Stimulated activated CD8-positive, alpha-beta memory T cell treated with anti-CD3 and anti-CD28 coated beads, Interleukin-7, amount 100 ng/mL, for 1 hour (primary cell): ENCODE measurements at regions not wholly inside any gene's neighbourhood (a gene's known extent, or its start where the extent isn't known, plus 50 kb on each side); places are given as distances from the start of the nearest gene placed in this dataset.

Experiments
- DNase-seq, 2 donors: peaks; one replicate each; pipeline ENCODE4 v3.0.0-alpha.2; 2020; ENCODE audit warnings: low read depth in 2 of 2

DNA sequence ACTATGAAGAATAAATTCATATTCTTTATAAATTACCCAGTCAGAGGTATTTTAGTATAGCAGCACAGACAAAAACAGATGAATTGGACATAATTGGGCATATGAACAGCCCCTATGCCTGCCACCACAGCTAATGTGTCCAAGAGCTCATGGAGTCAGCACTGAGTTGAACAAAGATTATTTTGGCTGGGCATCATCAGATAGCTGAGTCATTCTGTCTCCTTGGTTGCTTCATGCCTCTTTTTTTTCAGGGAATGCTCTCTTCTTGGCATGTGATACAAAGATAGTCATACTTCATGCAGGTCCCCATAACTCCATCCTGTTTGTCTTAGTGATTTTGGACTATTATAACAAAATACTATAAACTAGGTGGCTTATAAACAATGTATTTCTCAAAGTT, 275.6 kb downstream of the TENT5A start:
- no peak for DNase-seq

DNA sequence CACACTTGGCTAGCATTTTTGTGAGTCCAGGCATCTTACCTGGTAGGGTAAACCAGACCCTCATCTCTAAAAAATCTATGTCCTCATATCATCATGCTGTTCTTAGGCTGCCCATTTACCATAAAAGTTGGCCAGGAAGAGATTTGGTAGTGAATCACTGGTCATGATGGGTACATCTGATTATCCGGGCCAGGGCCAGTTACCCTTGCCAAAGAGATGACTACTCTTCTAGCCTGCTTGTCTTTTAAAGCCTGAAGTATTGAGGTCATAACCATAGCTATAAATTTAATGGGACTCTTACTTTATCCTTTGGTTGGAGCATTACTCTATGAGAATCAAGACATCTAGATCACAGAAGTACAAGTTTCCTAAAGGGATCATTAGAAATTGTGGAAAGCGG, 276.8 kb downstream of the TENT5A start:
- DNase-seq, result no peak

DNA sequence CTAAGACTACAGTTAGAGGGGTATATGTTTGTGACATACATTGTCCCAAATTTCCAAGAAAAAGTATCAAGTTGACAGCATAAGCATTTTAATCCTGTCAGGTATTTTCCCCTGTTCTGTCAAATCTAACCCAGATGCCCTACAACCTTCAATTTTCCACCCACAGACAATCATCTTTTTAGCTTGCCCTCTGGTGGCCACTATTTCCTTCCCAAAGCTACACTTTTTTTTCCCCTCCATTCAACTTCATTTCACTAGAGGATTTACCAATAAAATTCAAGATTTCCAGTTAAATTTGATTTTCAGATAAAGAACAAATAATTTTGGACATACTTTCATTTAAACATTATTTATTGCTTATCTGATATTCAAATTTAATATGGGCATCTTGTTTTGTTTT, 286.6 kb downstream of the TENT5A start:
- DNase-seq, result no peak

DNA sequence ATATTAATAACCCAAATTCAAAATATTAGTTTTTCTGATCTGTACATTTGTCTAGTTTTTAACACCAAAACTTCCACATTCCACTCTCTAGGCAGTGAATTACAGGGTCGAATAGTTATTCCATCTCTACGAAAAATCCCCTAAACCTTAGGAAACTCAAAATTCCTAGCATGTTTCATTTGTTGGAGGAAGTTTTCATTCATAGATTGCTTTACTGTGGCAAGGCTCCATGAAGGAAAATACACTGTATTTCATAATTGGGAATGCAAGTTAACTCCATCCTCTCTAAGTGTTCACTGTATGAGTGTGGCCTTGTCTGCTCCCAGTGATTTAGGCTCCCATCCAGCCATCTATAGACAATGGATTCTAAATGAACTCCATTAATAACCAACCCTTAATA, 296.1 kb downstream of the TENT5A start:
- no peak for DNase-seq

DNA sequence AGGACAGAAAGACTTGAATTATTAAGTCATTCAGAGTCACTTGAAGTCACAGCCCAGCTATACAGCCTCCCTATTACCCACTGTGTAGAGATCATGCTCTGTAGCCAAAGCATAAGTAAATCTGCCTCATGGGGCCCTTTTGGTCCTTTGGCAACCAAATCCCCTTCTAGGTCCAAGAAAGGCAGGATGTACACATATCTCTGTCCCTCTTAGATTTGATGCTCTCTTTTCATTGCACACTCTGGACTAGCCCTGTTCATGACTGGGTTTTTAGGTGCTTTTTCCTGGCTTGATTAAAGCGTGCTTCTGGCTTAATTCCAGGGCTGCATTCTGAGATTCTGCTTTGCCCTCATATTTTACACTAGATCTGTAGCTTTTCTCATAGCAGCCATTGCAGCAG, 296.8 kb downstream of the TENT5A start:
- no peak for DNase-seq

DNA sequence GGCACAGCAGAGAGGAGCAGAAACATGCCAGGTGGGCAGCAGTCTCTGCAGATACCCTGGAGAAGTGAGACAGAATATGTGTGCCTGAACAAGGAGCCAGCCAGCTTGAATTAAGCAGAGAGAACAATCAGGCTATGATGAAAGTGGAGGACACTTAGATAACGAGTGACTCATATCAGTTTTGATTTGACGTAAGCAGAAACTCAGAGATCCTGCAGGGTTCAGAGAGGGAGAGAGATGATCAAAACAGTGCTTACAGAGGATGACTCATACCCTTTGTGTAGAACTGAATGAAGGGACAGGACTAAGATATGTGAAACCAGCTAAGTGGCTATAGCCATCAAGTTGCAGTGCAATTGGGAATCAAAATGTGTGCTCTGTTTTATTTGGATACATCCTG, 300.7 kb downstream of the TENT5A start:
- no peak for DNase-seq

DNA sequence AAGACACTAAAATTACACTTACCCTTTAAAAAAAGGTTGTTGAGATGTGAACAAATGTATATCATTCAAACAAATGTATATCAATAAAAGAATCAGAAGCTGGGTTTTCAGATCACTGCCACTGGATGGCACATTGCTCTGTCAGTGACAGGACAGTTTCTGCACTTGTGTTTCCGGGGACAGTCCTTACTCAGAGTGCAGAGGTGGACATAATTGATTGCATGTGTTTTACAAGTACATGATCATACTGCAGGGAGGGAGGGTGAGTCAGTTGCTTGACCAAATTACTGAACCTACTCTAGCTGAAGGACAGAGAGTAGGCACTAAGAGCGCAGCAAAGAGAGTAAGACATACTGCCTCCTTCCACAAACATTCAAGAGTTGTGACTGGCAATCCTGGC, 302.3 kb downstream of the TENT5A start:
- no peak for DNase-seq

DNA sequence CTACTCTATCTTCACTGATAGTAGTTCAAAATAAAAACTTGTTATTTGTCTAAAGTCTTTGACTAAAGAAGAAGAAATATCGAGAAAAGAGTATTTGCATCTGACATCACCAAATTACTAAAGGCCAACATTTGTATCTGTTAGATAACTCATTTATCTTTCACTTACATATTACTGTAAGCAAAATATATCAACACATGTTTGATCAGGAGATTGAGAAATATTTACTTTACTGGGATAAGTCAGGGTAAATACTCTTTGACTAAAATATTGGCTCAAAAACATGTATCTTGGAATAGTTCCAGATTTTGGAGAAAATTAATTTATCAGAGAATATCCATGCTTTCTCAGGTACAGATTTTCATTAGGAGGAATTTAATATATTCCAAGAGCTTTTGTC, 306.0 kb downstream of the TENT5A start:
- no peak for DNase-seq

DNA sequence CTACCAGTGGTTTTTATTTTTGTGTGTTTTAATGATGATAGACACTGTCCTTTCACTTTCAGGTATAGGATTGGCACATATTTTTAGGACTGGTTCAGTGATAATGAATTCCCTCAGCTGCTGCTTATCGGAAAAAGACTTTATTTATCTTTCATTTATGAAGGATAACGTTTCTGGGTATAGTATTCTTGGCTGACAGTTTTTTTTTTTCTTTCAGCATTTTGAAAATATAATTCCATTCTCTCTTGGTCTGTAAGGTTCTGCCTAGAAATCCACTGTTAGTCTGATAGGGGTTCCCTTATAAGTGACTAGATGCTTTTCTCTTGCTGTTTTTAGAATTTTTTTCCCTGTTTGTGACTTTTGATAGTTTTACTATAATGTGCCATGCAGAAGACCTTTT, 313.1 kb downstream of the TENT5A start:
- DNase-seq, result no peak

DNA sequence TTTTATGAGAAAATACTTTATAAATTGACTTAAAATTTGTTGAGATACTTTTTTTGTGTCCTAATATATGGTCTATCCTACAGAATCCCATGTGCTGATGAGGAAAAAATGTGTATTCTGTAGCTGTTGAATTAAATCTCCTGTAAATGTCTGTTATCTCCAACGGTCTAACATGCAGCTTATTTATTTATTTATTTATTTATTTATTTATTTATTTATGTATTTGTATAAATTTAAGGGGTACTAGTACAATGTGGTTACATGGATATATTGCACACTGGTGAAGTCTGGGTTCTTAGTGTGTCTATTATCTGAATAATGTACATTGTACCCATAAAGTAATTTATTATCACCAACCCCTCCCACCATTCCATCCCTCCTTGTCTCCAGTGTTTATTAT, 315.5 kb downstream of the TENT5A start:
- DNase-seq, result no peak

DNA sequence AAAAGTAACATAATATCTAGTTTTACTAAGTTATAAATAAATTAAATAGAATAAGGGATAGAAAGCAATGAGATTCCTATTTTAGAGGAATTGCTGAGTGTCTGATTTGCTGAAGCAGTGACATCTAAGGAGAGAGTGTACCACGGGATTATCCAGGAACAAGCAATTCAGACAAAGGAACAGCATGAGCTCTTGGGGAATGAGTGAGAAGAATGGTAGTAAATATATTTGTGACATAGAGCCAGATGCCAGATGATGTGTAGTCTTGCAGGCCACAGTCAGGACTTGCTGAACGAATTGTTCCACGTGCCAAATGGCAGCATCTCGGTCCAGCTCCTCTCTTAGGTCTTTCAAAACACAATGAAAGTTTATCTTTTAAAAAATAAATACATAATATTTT, 339.2 kb downstream of the TENT5A start:
- DNase-seq, result no peak

DNA sequence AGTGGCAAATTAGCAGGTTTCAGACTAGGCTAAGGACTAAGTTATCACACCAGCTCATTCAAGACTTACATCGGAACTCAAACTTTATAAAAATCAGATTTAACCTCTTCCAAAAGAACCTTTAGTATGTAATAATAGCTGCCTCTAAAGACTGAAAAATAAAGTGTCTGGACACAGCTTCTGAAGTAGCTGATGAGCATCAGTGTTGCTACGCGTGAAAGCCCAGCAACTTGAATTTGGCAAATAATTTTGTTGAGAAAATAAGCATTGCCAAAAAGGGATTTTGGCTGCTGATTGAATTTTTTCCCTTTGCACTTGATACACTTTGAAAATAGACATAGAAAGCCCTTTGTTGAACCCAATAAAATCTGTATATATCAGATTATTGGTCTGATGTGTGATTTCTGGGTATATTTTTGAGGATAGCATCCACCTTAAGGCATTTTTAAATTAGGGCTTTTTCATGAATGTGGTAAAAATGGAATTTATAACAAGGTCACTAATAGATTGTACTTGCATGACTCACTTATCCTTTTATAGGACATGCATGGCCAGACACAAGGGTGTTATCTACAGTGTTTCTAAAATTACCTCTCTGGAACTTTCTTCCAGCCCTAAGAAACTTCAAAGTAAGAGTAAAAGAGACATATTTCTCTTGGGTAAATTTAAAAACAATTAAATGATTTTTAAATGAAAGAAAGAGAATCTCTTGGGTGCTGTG, 350.4 kb downstream of the TENT5A start:
- no peak for DNase-seq

DNA sequence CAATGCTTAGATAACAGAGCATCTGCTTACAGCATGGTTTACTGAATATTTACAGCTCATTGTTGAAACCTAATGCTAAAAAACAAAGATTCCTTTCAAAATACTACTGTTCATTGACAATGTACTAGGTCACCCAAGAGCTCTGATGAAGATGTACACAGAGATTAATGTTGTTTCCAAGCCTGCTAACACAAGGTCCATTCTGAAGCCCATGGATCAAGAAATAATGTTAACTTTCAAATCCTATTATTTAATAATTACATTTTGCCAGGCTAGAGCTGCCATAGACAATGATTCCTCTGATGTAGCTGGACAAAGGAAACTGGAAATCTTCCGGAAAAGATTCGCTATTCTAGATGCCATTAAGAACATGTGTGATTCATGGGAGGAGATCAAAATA, 355.6 kb downstream of the TENT5A start:
- no peak for DNase-seq

DNA sequence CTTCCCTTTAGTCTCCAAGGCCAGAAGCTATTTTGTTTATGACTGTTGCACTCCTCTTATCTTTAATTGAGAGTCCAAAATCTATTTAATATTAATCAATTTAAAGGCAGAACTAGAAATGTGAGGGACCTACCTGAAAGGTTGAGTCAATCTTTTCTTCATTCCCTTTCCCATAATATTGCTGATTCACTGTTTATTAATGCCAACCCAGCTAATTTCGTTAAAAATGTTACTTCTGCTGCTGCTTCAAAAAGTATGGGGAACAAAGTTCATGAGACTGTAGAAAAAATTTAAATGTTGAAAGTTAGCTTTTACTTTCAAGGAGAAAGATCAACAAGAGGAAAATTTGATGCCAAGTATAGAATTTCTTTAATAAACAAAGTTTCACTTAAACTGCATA, 365.3 kb downstream of the TENT5A start:
- no peak for DNase-seq

DNA sequence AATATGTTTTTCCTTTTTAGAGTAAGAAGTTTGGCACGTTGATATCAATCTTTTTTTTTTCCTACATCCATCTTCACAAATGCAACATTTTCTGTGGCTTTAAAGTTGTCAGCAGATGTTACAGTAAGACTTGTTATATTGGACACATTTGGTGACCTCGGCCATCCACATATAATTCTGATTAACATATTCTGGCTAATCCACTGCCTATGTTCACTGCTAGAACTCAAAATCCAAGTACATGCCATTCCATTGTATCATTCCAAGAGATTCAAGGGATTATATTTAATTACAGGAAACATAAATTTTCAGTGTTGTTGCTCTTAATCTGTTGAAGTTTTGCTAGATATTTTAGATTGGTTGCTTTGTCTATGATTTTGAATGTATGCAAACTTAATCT, 367.6 kb downstream of the TENT5A start:
- DNase-seq, result no peak

DNA sequence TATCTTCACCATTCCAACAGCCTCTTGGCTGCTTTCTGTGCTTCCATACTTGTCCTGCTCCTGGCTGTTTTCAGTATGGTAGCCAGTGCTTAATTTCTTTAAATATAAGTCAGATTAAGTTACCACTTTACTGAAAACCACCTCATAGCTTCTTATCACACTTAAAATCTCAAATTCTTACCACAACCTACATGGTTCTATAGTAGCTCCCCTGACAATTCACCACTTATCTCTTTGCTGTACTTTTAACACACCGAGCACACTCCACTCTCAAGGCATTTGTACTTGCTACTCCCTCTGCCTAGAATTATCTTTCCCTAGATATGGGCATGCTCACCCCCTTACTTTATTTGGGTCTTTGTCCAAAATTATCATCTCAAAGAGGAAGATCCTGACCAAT, 369.0 kb downstream of the TENT5A start:
- DNase-seq, result no peak

DNA sequence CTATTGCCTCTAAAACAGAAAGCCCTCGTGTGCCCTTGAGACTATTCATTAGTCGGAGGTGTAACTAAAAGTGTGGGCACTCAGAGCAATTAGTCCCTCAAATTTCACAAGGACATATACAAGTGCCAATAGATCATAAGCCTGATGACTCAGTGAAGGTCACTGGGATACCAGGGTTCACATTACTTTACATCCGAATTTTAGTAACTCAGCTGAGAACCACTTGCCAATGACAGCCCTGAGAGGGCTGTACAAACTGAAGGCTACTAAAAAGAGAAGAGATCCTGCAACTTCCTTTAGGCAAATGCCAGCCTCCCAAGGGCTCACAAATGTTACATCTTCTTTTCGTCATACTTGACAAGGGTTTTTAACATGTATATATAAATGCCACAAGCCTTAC, 369.6 kb downstream of the TENT5A start:
- DNase-seq, result no peak

DNA sequence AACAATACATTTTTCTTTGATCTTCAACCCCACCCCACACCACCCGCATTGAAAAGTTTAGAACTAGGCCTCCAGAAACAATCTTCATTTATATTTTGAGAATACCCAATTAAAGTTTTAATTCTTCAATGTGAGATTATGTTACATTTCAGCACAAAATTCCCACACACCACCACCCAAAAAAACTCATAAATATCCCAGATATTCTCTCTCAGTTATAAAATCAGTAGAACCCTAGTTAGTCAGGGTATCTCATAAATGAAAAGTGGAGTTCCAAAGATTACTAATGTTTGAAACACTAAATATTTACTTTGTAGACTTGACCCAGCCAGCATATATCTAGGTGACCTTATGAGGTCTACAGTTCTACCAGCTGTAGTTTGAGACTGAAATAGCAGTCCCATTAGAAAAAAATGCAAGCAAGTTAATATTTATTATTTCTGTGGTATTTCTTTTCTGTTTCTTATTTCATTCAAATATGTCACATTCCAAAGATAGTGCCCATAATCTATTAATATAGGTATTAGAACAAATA, 371.0 kb downstream of the TENT5A start:
- no peak for DNase-seq

DNA sequence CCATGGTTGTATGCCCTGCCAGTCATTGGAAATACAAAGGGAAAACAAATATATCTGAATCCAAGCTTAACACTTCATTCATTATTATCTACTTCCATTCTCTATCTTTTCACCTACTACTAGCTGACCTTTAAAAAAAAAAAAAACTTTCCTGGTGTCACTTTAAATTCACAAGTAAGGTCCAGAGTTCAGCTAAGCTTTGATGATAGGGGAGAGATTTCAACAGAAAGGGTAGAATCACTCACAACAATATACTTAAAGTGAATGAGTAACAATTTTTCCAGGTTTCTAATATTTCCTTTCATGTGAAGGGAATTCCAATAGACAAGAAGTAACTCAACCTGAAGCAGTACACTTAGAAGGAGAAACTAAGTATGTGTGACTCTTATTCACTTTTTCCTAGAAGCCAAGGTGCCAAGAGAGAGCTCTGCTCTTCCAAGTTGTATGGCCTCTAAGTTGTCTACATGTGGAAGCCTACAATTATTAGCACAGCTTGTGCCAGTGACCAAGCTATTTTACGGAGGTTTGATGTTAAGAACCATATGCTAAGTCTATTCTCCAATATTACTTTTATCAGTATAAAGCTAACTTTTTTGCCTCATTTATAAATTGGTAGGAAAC, 371.7 kb downstream of the TENT5A start:
- no peak for DNase-seq

DNA sequence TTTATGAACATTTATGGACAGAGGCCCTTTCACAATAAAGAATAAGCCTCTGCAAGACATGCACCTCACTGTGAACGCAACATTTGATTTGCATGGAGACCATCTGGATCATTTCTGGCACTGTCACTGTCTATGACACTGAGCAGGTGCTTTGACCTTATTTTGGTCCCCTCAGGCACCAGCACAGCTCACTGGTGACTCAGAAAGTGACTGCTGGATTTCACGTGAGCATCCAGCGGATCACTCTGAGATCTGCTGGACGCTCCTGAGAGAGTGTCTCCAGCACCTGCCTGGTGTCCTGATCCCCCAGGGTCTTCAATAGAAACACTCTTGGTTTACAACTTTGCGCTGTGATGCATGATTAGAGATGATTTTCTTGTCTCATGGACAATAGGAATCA, 375.7 kb downstream of the TENT5A start:
- no peak for DNase-seq

DNA sequence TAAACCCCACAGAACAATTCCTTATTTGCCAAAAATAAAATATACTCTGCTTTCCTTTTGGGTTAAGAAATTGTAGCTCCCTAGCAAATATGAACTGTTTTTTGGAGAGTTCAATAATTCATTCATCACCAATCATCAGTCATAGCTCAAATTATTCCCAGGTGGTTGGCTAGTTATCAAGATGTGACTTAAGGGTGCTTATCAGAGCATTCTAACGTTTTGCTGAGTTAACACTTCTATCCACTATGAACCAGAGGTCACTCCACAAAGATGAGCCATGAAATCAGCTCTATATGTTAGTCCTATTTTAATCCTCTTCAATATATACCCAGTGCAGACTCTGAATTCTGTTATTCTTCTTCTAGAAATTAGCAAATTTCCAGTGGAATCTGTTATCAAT, 379.1 kb downstream of the TENT5A start:
- DNase-seq, result no peak

DNA sequence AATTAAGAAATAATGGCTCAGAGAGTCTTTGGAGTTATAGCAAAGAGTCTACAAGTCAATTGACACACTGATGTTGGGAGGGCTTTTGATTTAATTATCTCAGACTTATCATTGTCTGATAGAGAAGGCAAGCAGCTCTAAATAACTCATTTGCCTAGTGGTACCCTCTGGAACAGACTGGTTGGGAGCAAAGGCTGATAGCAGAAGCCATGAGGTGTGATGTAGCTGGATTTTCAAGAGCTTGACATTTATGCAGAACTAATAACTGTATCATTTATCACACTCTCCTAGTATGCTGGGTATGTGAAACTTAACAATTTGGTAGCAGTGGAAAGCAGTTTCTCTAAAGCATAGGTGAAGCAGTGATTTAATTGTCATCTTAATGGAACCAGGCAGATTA, 380.6 kb downstream of the TENT5A start:
- DNase-seq, result no peak

DNA sequence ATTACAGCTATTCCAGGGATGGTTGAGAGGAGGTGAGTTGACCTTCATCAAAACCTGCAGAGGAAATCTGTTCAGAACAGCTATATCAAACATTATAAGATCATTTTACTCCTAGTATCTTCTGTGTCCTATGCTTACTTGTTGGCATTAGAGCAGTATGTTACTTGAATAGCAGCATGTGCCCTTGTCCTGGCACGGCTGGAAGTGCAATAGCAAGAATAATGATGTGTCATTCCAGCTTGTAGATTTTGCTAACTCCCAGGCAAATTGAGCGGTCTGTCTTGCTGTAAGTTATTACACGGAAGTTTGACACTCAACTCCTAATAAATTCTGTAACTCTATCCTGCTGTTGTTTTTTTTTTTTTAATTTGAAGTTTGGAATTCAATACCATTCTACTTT, 385.5 kb downstream of the TENT5A start:
- no peak for DNase-seq

DNA sequence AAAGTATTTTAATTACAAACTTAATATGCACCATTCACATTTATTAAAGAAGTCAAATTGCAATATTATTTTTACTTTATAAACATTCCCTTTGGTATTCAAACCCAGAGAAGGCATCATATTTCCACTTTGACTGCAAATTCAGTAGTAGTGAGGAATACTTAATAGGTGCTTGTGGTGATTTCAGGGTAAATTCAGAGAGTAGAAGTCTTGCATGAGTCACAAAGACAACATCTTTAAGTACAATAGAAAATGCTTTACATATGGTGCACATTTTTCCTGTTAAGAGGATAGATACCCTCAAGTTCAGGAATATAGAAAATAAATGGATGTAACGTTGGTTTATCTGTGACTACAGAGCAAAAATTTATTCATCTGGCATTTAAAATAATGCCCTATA, 390.2 kb downstream of the TENT5A start:
- no peak for DNase-seq
